ENCODE measurements at regions not wholly inside any gene's neighbourhood (a gene's known extent, or its start where the extent isn't known, plus 50 kb on each side); places are given as distances from the start of the nearest gene placed in this dataset.

- no peak for TF ChIP-seq CTCF (IDR thresholded peaks at IDR 0.05; ENCODE audit: control extremely low read depth in 1 of 3, insufficient read depth in 1 of 3, low read depth in 1 of 3, low read length in 3 of 3)
- TF ChIP-seq POLR2AphosphoS5 (IDR thresholded peaks at IDR 0.05; ENCODE audit: low read depth, low read length), result no peak
- no peak for TF ChIP-seq KDM5A (IDR thresholded peaks at IDR 0.05; ENCODE audit: low read length)
- no peak for TF ChIP-seq GABPA (IDR thresholded peaks at IDR 0.05; ENCODE audit: borderline replicate concordance, insufficient read depth, low read length)
- TF ChIP-seq TBP (IDR thresholded peaks at IDR 0.05; ENCODE audit: low read depth, low read length), result no peak
- TF ChIP-seq POLR2A (IDR thresholded peaks at IDR 0.05; ENCODE audit: control extremely low read depth in 1 of 2, low read depth in 2 of 2, low read length in 2 of 2), result no peak
Measured at GRCh38 chr15:93517176-93517575, 428.2 kb upstream of the RGMA start.

Data from H1 (cell line).